DOHH2 (cell line): ENCODE measurements at regions not wholly inside any gene's neighbourhood (a gene's known extent, or its start where the extent isn't known, plus 50 kb on each side); places are given as distances from the start of the nearest gene placed in this dataset.

Experiments used
- CTCF ChIP-seq: fragments of 200-600 bp; sonication (generic); IDR thresholded peaks from one replicate; pipeline ENCODE4 v1.5.1; 2014; ENCODE audit warnings: antibody characterized with exemption, mild to moderate bottlenecking, low read depth, low read length; ENCODE audit not compliant: poor library complexity, severe bottlenecking
- EZH2phosphoT487 ChIP-seq: fragments of 200-600 bp; sonication (generic); IDR thresholded peaks from 2 replicates; pipeline ENCODE4 v1.6.1; 2017; ENCODE audit warnings: borderline replicate concordance, mild to moderate bottlenecking, antibody characterized with exemption, low read length, moderate library complexity, mixed read lengths

DNA sequence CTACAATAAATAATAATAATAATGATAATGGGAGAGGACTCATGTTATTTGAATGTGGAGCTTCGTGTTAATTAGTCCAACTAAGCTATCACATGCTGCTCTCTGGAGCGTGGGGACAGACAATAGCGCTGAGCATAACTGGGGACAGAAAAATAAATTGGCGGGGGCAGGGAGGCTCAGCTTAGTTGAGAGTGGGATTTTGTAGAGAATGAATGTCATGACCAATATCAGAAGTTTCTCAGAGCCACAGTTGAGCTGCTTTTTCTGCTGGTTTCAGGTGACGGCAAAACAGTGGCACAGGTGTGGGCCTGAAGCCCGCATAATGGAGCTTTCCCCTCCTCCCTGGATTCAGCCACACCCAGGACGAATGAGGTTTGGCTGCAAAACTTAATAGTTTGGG lies 111.1 kb upstream of the CAB39 start:
- no peak for TF ChIP-seq CTCF
- TF ChIP-seq EZH2phosphoT487: no peak
